ENCODE measurements at regions not wholly inside any gene's neighbourhood (a gene's known extent, or its start where the extent isn't known, plus 50 kb on each side); places are given as distances from the start of the nearest gene placed in this dataset.

DNA sequence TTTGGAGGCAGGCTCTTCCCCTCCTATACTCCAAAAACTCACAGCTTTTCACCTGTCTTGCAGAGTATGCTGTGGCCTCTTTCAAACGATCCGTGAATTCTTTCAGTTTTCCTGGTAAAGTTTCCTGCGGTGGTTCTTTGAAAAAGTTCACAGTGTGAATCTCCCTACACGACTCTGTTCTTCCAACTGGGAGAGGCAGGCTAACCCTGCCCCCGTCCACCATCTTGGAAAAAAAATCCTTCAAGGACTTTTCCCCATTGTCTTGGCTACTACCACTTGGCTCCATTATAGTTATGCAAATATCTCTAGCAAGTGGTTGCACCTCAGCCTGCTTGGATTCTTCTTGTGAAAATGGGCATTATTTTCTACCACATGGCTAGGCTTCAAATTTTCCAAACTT, 382.6 kb downstream of the AGTPBP1 start:
- no peak overlapping the region for H2BK120ac ChIP-seq (ENCODE audit: low read depth, low read length)

More for the DNA sequence above, 382.6 kb downstream of the AGTPBP1 start:
- H3K18ac ChIP-seq (ENCODE audit: low read depth, low read length) = no peak overlapping the region
- no peak overlapping the region for H2AK5ac ChIP-seq (ENCODE audit: low read depth, low read length)
- no peak for DNase-seq
- H3K9me1 ChIP-seq (ENCODE audit: insufficient read depth, low read length) = no peaks in the 10 kb centered on the region
- H2BK15ac ChIP-seq (ENCODE audit: low read depth, low read length) = no peak overlapping the region
- no peak overlapping the region for H4K91ac ChIP-seq (ENCODE audit: insufficient read depth, low read depth, low read length)
- H3K4me1 ChIP-seq (ENCODE audit: control insufficient read depth, insufficient read depth, low read length) = no peaks in the 10 kb centered on the region
- in situ Hi-C loops (cut with MboI; ENCODE audit: low sequenced_read_pairs) (no loop called here), dilution Hi-C loops (cut with HindIII; ENCODE audit: low sequenced_read_pairs, unreplicated experiment) (no loop called here), intact Hi-C loops (cut with micrococcal nuclease) (no loop called here)
- H2BK5ac ChIP-seq (ENCODE audit: low read depth, low read length, poor library complexity, severe bottlenecking) = no peak overlapping the region
- no peak overlapping the region for H3K27ac ChIP-seq (ENCODE audit: insufficient read depth, low read length)
- H3K79me1 ChIP-seq (ENCODE audit: low read depth in 1 of 2, low read length in 2 of 2) = no peaks in the 10 kb centered on the region
- POLR2A ChIA-PET (ENCODE audit: unreplicated experiment) = no interaction called here
- H2BK20ac ChIP-seq (ENCODE audit: low read depth, low read length) = no peak overlapping the region
- no peak overlapping the region for H3K4me3 ChIP-seq (ENCODE audit: insufficient read depth, low read depth, low read length)
- peaks cover 10% of the 10 kb centered on the region for H3K9me3 ChIP-seq (ENCODE audit: control insufficient read depth, insufficient read depth, low read length)
- no peak overlapping the region for H2AFZ ChIP-seq (replicated peaks; ENCODE audit: low read length, poor library complexity)
- H3K9ac ChIP-seq (ENCODE audit: low read depth, low read length) = no peak overlapping the region
- no peak overlapping the region for H4K8ac ChIP-seq (ENCODE audit: low read depth in 2 of 2, low read length in 2 of 2)
- TF ChIP-seq NFE2L2 (IDR thresholded peaks at IDR 0.05; ENCODE audit: low read depth, low read length) (no peak), CHD1 (IDR thresholded peaks at IDR 0.05; ENCODE audit: low read depth, low read length) (no peak), CTCF (conservative IDR thresholded peaks at IDR 0.05; ENCODE audit: low read depth, low read length) (no peak), POLR2A (IDR thresholded peaks at IDR 0.05; ENCODE audit: low read depth, low read length) (no peak), BHLHE40 (IDR thresholded peaks at IDR 0.05; ENCODE audit: low read depth, low read length) (no peak), MXI1 (IDR thresholded peaks at IDR 0.05; ENCODE audit: borderline replicate concordance, low read depth, low read length) (no peak), CEBPB (IDR thresholded peaks at IDR 0.05; ENCODE audit: low read depth, low read length) (no peak), RCOR1 (IDR thresholded peaks at IDR 0.05; ENCODE audit: insufficient replicate concordance, low read length) (no peak), SMC3 (IDR thresholded peaks at IDR 0.05; ENCODE audit: low read depth, low read length) (no peak), RAD21 (IDR thresholded peaks at IDR 0.05; ENCODE audit: low read length) (no peak), FOS (IDR thresholded peaks at IDR 0.05; ENCODE audit: low read depth, low read length) (no peak), MAFK (IDR thresholded peaks at IDR 0.05; ENCODE audit: low read depth, low read length) (no peak)
- no peaks in the 10 kb centered on the region for H3K36me3 ChIP-seq (ENCODE audit: control insufficient read depth, insufficient read depth, low read length)
- H4K20me1 ChIP-seq (ENCODE audit: insufficient read depth, low read length) = no peaks in the 10 kb centered on the region
- 63% methylated on average over 3 of the region's 5 CpGs; no CpG with 5 or more reads in 1 of the 2 experiments for WGBS, 2 experiments (ENCODE audit: extremely low coverage in 2 of 2, insufficient read length in 1 of 2)
- CTCF ChIA-PET = no interaction called here
- H3K56ac ChIP-seq (ENCODE audit: extremely low read depth, insufficient read depth, low read length) = no peak overlapping the region
- no peak for ATAC-seq (ENCODE audit: low read depth)
- no peak overlapping the region for H3K14ac ChIP-seq (replicated peaks; ENCODE audit: low read depth, low read length)
- H3K4ac ChIP-seq (ENCODE audit: low read depth, low read length) = no peak overlapping the region
- H3K4me2 ChIP-seq (ENCODE audit: low read depth, low read length) = no peak overlapping the region
- H3K27me3 ChIP-seq (ENCODE audit: control insufficient read depth, insufficient read depth, low read length) = no peaks in the 10 kb centered on the region
- H2AK9ac ChIP-seq (replicated peaks; ENCODE audit: low read depth, low read length, poor library complexity) = no peak overlapping the region
- no TSS peak for BruUV-seq (replicated peaks)
- H3K23ac ChIP-seq (ENCODE audit: low read depth, low read length) = no peak overlapping the region
- H4K5ac ChIP-seq (ENCODE audit: low read depth, low read length) = no peak overlapping the region
